ENCODE measurements at regions not wholly inside any gene's neighbourhood (a gene's known extent, or its start where the extent isn't known, plus 50 kb on each side); places are given as distances from the start of the nearest gene placed in this dataset.

- TF ChIP-seq CTCF (optimal IDR thresholded peaks at IDR 0.05 in 1 of 3, IDR thresholded peaks at IDR 0.05 in 1 of 3, conservative IDR thresholded peaks at IDR 0.05 in 1 of 3; ENCODE audit: extremely low read depth in 1 of 3, insufficient read depth in 2 of 3, low read length in 3 of 3) (no peak), EZH2 (IDR thresholded peaks at IDR 0.05; ENCODE audit: low read length) (no peak)
Measured at GRCh38 chr1:94628499-94628843, 86.9 kb upstream of the F3 start.
